ENCODE measurements at regions not wholly inside any gene's neighbourhood (a gene's known extent, or its start where the extent isn't known, plus 50 kb on each side); places are given as distances from the start of the nearest gene placed in this dataset.

DNA sequence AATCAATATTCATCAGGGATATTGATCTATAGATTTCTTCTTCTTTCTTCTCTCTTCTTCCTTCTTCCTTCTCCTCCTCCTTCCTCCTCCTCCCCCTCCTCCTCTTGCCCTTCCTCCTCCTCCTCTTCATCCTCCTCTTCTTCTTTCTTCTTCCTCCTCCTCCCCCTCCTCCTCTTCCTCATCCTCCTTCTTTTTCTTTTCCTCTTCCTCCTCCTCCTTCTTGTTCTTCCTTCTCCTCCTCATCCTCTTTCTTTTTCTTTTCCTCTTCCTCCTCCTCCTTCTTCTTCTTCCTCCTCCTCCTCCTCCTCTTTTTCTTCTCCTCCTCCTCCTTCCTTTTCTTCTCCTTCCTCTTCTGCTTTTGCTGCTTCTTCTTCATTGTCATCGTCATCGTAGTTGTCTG, 52.4 kb upstream of the SERINC1 start:
- no peak for DNase-seq
- TF ChIP-seq, protein P1, sequence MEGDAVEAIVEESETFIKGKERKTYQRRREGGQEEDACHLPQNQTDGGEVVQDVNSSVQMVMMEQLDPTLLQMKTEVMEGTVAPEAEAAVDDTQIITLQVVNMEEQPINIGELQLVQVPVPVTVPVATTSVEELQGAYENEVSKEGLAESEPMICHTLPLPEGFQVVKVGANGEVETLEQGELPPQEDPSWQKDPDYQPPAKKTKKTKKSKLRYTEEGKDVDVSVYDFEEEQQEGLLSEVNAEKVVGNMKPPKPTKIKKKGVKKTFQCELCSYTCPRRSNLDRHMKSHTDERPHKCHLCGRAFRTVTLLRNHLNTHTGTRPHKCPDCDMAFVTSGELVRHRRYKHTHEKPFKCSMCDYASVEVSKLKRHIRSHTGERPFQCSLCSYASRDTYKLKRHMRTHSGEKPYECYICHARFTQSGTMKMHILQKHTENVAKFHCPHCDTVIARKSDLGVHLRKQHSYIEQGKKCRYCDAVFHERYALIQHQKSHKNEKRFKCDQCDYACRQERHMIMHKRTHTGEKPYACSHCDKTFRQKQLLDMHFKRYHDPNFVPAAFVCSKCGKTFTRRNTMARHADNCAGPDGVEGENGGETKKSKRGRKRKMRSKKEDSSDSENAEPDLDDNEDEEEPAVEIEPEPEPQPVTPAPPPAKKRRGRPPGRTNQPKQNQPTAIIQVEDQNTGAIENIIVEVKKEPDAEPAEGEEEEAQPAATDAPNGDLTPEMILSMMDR (IDR thresholded peaks at IDR 0.05) = no peak
- 24 to 41% methylated on average over 2 of the region's 2 CpGs for WGBS, 2 donors
- intact Hi-C loops (cut with DNase I) = no loop called here
- H3K4me1 ChIP-seq = no peaks in the 10 kb centered on the region
- no peaks in the 10 kb centered on the region for H3K27me3 ChIP-seq
- no peak overlapping the region for H3K4me3 ChIP-seq
- H3K36me3 ChIP-seq = no peaks in the 10 kb centered on the region
- H3K9me3 ChIP-seq = no peaks in the 10 kb centered on the region
- FAIRE-seq = no peak
- H3K27ac ChIP-seq = no peak overlapping the region
- no peak for ATAC-seq

DNA sequence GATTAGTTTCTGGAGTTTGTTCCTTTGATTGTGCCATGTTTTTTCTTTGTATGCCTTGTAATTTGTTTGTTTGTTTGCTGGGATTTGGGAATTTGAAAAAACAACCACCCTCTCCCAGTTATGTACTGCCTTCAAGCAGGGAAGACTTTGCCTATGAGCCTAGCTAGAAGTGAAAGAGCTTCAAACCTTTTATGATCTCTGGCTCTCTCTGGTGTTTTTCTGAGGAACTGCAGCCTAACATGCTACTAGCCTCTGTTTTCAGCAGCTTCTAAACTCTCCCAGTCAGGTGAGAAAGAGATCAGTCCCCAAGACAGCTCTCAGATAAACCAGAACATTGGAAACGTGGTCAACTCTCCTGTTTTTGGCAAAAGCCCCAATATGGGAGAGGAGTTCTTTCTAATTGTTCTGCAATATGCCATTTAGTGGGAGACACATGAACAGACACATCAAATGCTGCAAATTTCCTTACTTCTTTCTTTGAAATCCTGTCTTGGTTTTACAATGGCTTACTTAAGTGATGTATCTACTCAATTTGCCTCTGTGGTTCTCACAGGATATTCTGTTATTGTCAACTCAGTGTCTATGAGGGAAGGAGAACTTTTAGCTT, 58.9 kb upstream of the SERINC1 start:
- Histone ChIP-seq H3K4me3 (no peak overlapping the region), H3K4me1 (no peaks in the 10 kb centered on the region), H3K36me3 (no peaks in the 10 kb centered on the region), H3K9me3 (no peaks in the 10 kb centered on the region), H3K27ac (no peak overlapping the region), H3K27me3 (no peaks in the 10 kb centered on the region)
- TF ChIP-seq, protein P1 (IDR thresholded peaks at IDR 0.05) = peak; percentile 54 to 81 (median 70)
- intact Hi-C loops (cut with DNase I) = loop anchor here in 1 of 3 donors (5.0 to 10.0 kb wide), 2 partner anchors 38 to 146 kb away; no protein-coding TSS in a partner anchor
- DNase-seq (peak in 3 of 6 donors; percentile 36 to 68 (median 37)), ATAC-seq (peak; percentile 75 to 99 (median 98)), FAIRE-seq (peak; percentile 80)
- WGBS, 2 donors = 0 to 1% methylated on average over 1 of the region's 1 CpG

DNA sequence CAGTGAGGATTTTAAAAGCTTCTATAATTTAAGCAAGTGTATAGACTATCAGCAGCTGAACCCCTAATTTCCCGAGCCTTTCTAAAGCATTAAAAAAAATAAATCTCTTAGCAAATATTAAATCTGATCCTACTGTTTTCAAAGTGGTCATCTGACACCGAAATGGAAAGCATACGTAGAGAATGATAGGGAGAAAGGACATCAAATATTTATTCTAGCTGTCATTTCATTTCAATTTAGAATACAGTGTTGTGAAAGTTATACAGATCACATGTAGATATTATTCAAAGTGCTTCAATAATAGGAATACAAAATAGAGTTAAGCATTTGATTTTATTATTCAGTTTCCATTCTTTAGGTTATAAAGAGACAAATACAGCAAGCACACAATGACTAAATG, 61.9 kb upstream of the PKIB start:
- WGBS, 2 donors = 26 to 27% methylated on average over 3 of the region's 3 CpGs

DNA sequence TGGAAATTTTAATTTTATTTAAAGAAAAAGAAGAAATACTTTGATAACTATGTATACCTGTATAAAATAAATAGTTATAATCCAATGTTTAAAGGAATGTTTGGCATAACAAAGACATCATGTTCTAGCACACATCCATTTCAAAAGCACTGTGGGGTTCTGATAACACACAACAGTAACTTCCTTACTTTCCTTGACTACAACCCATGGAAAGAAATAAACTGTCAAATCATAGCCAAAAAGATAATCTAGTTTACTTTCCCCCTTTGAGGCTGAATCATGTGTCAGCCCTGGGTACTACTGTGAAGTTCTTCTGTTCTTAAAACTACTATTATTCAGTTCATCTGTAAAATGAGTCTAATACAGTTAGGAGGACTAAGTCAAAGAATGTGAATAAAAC, 61.4 kb upstream of the PKIB start:
- no peak overlapping the region for H3K4me3 ChIP-seq
- no peaks in the 10 kb centered on the region for H3K27me3 ChIP-seq
- H3K9me3 ChIP-seq = no peaks in the 10 kb centered on the region
- H3K27ac ChIP-seq = no peak overlapping the region
- DNase-seq (no peak), ATAC-seq (peak in 3 of 4 donors; percentile 41 to 55 (median 45)), FAIRE-seq (peak; percentile 57)
- intact Hi-C loops (cut with DNase I) = no loop called here
- peaks cover 0 to 13% (median 3%) of the 10 kb centered on the region in 3 donors for H3K4me1 ChIP-seq
- no peaks in the 10 kb centered on the region for H3K36me3 ChIP-seq
- TF ChIP-seq, protein P1 (IDR thresholded peaks at IDR 0.05) = no peak

More for the DNA sequence above, 61.9 kb upstream of the PKIB start:
- H3K36me3 ChIP-seq = no peaks in the 10 kb centered on the region
- ATAC-seq (peak; percentile 37 to 72 (median 64)), FAIRE-seq (no peak), DNase-seq (no peak)
- H3K27ac ChIP-seq = no peak overlapping the region
- TF ChIP-seq, protein P1 (IDR thresholded peaks at IDR 0.05) = no peak
- H3K4me3 ChIP-seq = no peak overlapping the region
- no peaks in the 10 kb centered on the region for H3K9me3 ChIP-seq
- intact Hi-C loops (cut with DNase I) = no loop called here
- H3K27me3 ChIP-seq = no peaks in the 10 kb centered on the region
- peaks cover 0 to 13% (median 3%) of the 10 kb centered on the region in 3 donors for H3K4me1 ChIP-seq

DNA sequence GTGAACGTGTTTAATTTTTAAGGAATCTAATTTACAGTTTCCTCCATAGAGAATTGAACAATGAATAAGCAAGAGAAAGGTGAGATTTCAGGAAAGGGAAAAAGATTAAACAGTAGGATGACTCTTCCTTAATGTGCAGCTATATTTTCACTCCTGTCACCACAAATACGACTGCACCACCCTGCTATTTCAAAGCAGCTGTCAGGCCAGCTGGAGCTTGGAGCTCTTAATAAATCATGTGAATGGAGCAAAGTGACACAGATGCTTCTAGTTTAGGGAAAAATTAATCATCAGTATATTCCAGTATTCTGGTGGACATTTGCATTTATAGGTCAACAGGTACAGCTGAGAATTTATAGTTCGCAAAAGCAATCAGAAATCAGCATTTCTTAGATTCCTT, 56.5 kb upstream of the PKIB start:
- H3K9me3 ChIP-seq = no peaks in the 10 kb centered on the region
- FAIRE-seq = no peak
- TF ChIP-seq, protein P1 (IDR thresholded peaks at IDR 0.05) = no peak
- DNase-seq = no peak
- 74 to 76% methylated on average over 3 of the region's 3 CpGs for WGBS, 2 donors
- intact Hi-C loops (cut with DNase I) = no loop called here
- no peaks in the 10 kb centered on the region for H3K36me3 ChIP-seq
- H3K4me3 ChIP-seq = no peak overlapping the region
- peaks cover 0 to 9% (median 0%) of the 10 kb centered on the region in 3 donors for H3K4me1 ChIP-seq
- H3K27me3 ChIP-seq = no peaks in the 10 kb centered on the region
- no peak overlapping the region for H3K27ac ChIP-seq
- ATAC-seq = peak in 1 of 4 donors; percentile 54
